PFSK-1 (cell line): ENCODE measurements at regions not wholly inside any gene's neighbourhood (a gene's known extent, or its start where the extent isn't known, plus 50 kb on each side); places are given as distances from the start of the nearest gene placed in this dataset.

Experiments
- FOXP2 ChIP-seq: optimal IDR thresholded peaks from 2 replicates; pipeline ENCODE3; 2011; ENCODE audit warnings: borderline replicate concordance, control low read depth, inconsistent platforms; ENCODE audit not compliant: insufficient read depth; ENCODE audit errors: extremely low read length, extremely low read depth
- POLR2AphosphoS5 ChIP-seq: IDR thresholded peaks from 2 replicates; pipeline ENCODE4 v1.6.1; 2012; ENCODE audit warnings: low read depth, mild to moderate bottlenecking, control low read depth, low read length, moderate library complexity
- SIN3A ChIP-seq: IDR thresholded peaks from 2 replicates; pipeline ENCODE4 v1.6.1; 2012; ENCODE audit warnings: mild to moderate bottlenecking, low read length, moderate library complexity, borderline replicate concordance; ENCODE audit not compliant: insufficient read depth
- TAF1 ChIP-seq: IDR thresholded peaks from 2 replicates; pipeline ENCODE4 v1.6.1; 2012; ENCODE audit warnings: low read length, control low read depth, borderline replicate concordance; ENCODE audit not compliant: insufficient read depth
- TF ChIP-seq, protein P1 (sequence below), 2 experiments: IDR thresholded peaks; 2 replicates each; pipeline versions ENCODE4 v1.6.1 to v1.8.0; 2011 to 2012; ENCODE audit warnings: low read depth in 2 of 2, low read length in 2 of 2, control low read depth in 1 of 2, inconsistent platforms in 1 of 2, mild to moderate bottlenecking in 1 of 2, moderate library complexity in 1 of 2; ENCODE audit not compliant: insufficient read depth in 1 of 2

DNA sequence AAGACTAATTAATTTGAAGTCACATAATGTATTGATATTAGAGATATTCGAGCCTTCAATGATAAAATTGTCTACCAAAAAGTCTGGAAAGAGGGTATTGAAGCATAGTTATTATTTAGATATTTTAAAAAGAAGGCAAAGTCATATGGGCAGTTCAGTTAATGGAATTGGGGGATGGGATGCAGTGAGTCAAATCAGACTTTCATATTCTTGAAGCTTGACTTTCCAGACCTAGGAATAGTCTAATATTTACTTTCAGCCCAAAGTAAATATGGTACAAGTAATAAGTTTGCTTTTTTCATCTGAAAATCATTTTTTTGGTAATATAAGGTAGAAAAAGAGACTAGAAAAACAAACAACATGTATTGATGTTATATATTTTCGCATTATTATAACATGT is 2017.8 kb downstream of the C4orf33 start:
- TF ChIP-seq POLR2AphosphoS5 = no peak
- TF ChIP-seq, protein P1, sequence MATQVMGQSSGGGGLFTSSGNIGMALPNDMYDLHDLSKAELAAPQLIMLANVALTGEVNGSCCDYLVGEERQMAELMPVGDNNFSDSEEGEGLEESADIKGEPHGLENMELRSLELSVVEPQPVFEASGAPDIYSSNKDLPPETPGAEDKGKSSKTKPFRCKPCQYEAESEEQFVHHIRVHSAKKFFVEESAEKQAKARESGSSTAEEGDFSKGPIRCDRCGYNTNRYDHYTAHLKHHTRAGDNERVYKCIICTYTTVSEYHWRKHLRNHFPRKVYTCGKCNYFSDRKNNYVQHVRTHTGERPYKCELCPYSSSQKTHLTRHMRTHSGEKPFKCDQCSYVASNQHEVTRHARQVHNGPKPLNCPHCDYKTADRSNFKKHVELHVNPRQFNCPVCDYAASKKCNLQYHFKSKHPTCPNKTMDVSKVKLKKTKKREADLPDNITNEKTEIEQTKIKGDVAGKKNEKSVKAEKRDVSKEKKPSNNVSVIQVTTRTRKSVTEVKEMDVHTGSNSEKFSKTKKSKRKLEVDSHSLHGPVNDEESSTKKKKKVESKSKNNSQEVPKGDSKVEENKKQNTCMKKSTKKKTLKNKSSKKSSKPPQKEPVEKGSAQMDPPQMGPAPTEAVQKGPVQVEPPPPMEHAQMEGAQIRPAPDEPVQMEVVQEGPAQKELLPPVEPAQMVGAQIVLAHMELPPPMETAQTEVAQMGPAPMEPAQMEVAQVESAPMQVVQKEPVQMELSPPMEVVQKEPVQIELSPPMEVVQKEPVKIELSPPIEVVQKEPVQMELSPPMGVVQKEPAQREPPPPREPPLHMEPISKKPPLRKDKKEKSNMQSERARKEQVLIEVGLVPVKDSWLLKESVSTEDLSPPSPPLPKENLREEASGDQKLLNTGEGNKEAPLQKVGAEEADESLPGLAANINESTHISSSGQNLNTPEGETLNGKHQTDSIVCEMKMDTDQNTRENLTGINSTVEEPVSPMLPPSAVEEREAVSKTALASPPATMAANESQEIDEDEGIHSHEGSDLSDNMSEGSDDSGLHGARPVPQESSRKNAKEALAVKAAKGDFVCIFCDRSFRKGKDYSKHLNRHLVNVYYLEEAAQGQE (IDR thresholded peaks at IDR 0.05; ENCODE audit: insufficient read depth in 1 of 2, low read depth in 2 of 2, low read length in 2 of 2) = no peak
- TF ChIP-seq TAF1 = no peak
- no peak for TF ChIP-seq FOXP2
- TF ChIP-seq SIN3A = no peak

DNA sequence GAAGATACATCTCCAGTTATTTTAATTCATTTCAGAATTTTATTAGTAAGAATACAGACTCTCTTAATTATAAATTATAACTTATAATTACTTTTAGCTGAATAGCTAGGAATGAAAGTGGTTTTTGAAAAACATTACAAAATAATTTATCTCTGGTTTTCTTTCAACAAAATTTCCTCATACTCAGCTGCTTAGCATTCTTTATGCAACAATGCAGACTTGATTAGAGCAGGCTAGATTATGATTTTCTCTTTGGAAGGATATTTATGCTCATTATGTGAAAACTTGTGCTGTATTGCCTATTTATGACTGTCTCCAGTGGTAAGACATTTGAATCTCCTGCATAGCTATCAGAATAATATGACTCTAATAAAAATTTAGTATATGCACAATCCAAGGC is 2023.7 kb downstream of the C4orf33 start:
- no peak for TF ChIP-seq TAF1
- TF ChIP-seq POLR2AphosphoS5 = no peak
- TF ChIP-seq, protein P1 (IDR thresholded peaks at IDR 0.05; ENCODE audit: insufficient read depth in 1 of 2, low read depth in 2 of 2, low read length in 2 of 2) = no peak
- TF ChIP-seq SIN3A = no peak
- no peak for TF ChIP-seq FOXP2

DNA sequence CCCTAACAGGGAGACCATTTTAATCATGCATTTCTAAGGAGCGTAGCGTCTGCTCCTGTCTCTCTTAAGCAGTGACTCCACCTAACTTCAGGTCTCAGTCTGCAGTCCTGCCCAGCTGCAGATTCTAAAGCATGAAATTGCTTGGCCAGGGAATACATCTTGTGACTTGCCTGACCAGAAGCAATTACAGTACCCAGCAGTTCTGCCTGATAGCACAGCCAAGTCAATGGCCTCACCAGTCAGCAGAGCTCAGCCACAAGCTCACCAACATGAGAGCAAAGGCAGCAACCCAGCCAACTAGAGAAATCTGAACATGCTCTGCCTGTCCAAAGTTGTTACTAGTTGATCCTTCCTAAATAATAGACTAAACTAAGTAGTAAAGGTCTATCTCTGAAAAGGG is 2011.9 kb upstream of the PCDH10 start:
- no peak for TF ChIP-seq SIN3A
- TF ChIP-seq, protein P1 (IDR thresholded peaks at IDR 0.05; ENCODE audit: insufficient read depth in 1 of 2, low read depth in 2 of 2, low read length in 2 of 2) = no peak
- TF ChIP-seq FOXP2 = no peak
- TF ChIP-seq POLR2AphosphoS5 = no peak
- no peak for TF ChIP-seq TAF1

DNA sequence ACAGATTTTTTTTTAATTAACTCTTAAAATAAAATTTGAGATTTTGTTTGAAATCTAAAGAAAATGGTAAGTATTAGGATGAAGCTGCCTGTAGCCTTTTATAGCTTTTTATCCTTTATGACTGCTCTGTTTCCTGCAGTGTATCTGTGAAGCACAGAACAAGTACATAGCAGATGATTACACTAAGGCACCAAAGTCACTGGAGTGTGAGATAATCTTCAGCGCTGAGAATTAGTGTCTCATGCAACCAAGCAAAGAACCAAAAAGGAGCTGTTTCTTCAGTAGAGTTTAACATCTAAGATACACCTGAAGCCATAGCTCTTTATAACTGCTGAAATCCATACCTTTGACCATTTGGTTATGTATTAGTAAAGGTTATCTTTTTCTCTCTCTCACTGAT is 1989.8 kb upstream of the PCDH10 start:
- no peak for TF ChIP-seq FOXP2
- no peak for TF ChIP-seq SIN3A
- TF ChIP-seq TAF1 = no peak
- TF ChIP-seq, protein P1 (IDR thresholded peaks at IDR 0.05; ENCODE audit: insufficient read depth in 1 of 2, low read depth in 2 of 2, low read length in 2 of 2) = no peak
- TF ChIP-seq POLR2AphosphoS5 = no peak

DNA sequence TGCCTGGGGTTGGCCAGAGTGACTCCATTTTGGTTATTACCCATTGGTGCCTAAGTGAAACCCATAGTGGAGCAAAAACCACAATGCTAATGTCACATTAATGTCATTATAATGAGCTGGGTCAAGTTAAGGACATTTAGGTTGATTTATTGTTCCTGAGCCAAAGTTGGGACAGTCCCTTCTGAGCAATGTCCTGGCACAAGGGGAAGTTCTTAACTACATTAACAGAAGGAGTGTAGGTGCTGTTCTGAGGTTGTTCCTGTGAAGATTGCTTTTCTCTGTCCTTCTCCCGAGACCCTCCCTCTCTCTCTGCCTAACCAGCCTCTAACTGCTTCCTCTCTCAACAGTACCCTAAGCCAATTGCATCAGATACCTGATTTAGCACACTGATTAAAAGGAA is 1956.8 kb upstream of the PCDH10 start:
- TF ChIP-seq FOXP2 (no peak), SIN3A (no peak)
